Trophoblast cell (in vitro differentiated cells and primary cell): ENCODE measurements at regions not wholly inside any gene's neighbourhood (a gene's known extent, or its start where the extent isn't known, plus 50 kb on each side); places are given as distances from the start of the nearest gene placed in this dataset.
"Not testable (repeated sequence)": the region's sequence is repeated elsewhere in the genome, so short reads cannot be mapped to it uniquely, and the experiment has no call there.

ENCODE experiments used
- DNase-seq, 2 donors: peaks; one replicate each; pipeline ENCODE4 v3.0.0-alpha.2; 2016
- H2AFZ ChIP-seq: 2 replicates; pipeline ENCODE4 v1.6.1; 2013; ENCODE audit warnings: low read length, moderate library complexity, mild to moderate bottlenecking; ENCODE audit not compliant: insufficient read depth, poor library complexity
- H2AK5ac ChIP-seq: 2 replicates; pipeline ENCODE4 v1.6.1; 2013; ENCODE audit warnings: mild to moderate bottlenecking, low read length
- H2BK120ac ChIP-seq: 2 replicates; pipeline ENCODE4 v1.6.1; 2013; ENCODE audit warnings: low read length, mild to moderate bottlenecking, moderate library complexity; ENCODE audit not compliant: insufficient read depth, poor library complexity
- H2BK12ac ChIP-seq: 2 replicates; pipeline ENCODE4 v1.6.1; 2013; ENCODE audit warnings: mild to moderate bottlenecking, low read length, moderate library complexity
- H2BK5ac ChIP-seq: 2 replicates; pipeline ENCODE4 v1.6.1; 2013; ENCODE audit warnings: low read length, low read depth, moderate library complexity, mild to moderate bottlenecking; ENCODE audit not compliant: poor library complexity
- H3K14ac ChIP-seq: 2 replicates; pipeline ENCODE4 v1.6.1; 2013; ENCODE audit warnings: mild to moderate bottlenecking, low read length
- H3K18ac ChIP-seq: 2 replicates; pipeline ENCODE4 v1.6.1; 2013; ENCODE audit warnings: mild to moderate bottlenecking, low read length
- H3K23ac ChIP-seq: 2 replicates; pipeline ENCODE4 v1.6.1; 2013; ENCODE audit warnings: low read length
- H3K27ac ChIP-seq: 2 replicates; pipeline ENCODE4 v1.5.1; 2013; ENCODE audit warnings: low read depth, mild to moderate bottlenecking, inconsistent platforms, low read length, moderate library complexity
- H3K27me3 ChIP-seq: 2 replicates; pipeline ENCODE4 v1.6.1; 2013; ENCODE audit warnings: inconsistent platforms, mild to moderate bottlenecking, low read length, moderate library complexity; ENCODE audit not compliant: insufficient read depth
- H3K36me3 ChIP-seq, 2 experiments: 1 replicate in 1 of 2; 2 replicates in 1 of 2; pipeline ENCODE4 v1.6.1; 2013; ENCODE audit warnings: low read length in 2 of 2, mild to moderate bottlenecking in 2 of 2, moderate library complexity in 1 of 2; ENCODE audit not compliant: insufficient read depth in 2 of 2, control insufficient read depth in 1 of 2
- H3K4ac ChIP-seq: 2 replicates; pipeline ENCODE4 v1.6.1; 2013; ENCODE audit warnings: low read depth, mild to moderate bottlenecking, low read length, moderate library complexity
- H3K4me1 ChIP-seq, 2 experiments: 1 replicate in 1 of 2; 2 replicates in 1 of 2; pipeline ENCODE4 v1.6.1; 2013; ENCODE audit warnings: low read length in 2 of 2, mild to moderate bottlenecking in 2 of 2, moderate library complexity in 1 of 2; ENCODE audit not compliant: insufficient read depth in 2 of 2, control insufficient read depth in 1 of 2
- H3K4me2 ChIP-seq: 2 replicates; pipeline ENCODE4 v1.6.1; 2013; ENCODE audit warnings: inconsistent platforms, mild to moderate bottlenecking, low read length, moderate library complexity
- H3K4me3 ChIP-seq: 2 replicates; pipeline ENCODE4 v1.5.1; 2013; ENCODE audit warnings: mild to moderate bottlenecking, low read depth, low read length, inconsistent platforms
- H3K79me1 ChIP-seq: one replicate; pipeline ENCODE4 v1.6.1; 2013; ENCODE audit warnings: low read length
- H3K79me2 ChIP-seq: 2 replicates; pipeline ENCODE4 v1.6.1; 2013; ENCODE audit warnings: low read length, mild to moderate bottlenecking; ENCODE audit not compliant: control insufficient read depth, insufficient read depth, poor library complexity
- H3K9ac ChIP-seq: 2 replicates; pipeline ENCODE4 v1.6.1; 2013; ENCODE audit warnings: mild to moderate bottlenecking, low read length
- H3K9me3 ChIP-seq: 2 replicates; pipeline ENCODE4 v1.6.1; 2013; ENCODE audit warnings: low read depth, mild to moderate bottlenecking, control low read depth, inconsistent platforms, low read length; ENCODE audit not compliant: insufficient read depth
- H4K12ac ChIP-seq: 2 replicates; pipeline ENCODE4 v1.6.1; 2013; ENCODE audit warnings: low read depth, mild to moderate bottlenecking, low read length, moderate library complexity
- H4K8ac ChIP-seq: 2 replicates; pipeline ENCODE4 v1.6.1; 2013; ENCODE audit warnings: low read depth, mild to moderate bottlenecking, low read length, moderate library complexity
- H4K91ac ChIP-seq: one replicate; pipeline ENCODE4 v1.6.1; 2013; ENCODE audit warnings: low read depth, mild to moderate bottlenecking, low read length, moderate library complexity
- WGBS: extraction: QIAGEN DNeasy Blood & Tissue Kit; methylation state at CpG from one replicate; pipeline ENCODE4 v1.1.7; 2013; ENCODE audit warnings: missing lambda C conversion rate; ENCODE audit not compliant: insufficient read length, insufficient coverage; ENCODE audit errors: extremely low coverage; 5-methylcytosine and 5-hydroxymethylcytosine counted together

- not testable (repeated sequence) for H2BK120ac ChIP-seq, H3K79me2 ChIP-seq, H3K23ac ChIP-seq, H3K4me2 ChIP-seq, H2BK5ac ChIP-seq, H4K12ac ChIP-seq, H3K14ac ChIP-seq, H4K91ac ChIP-seq, H3K79me1 ChIP-seq, H3K27me3 ChIP-seq, H3K4me1 ChIP-seq, H3K9me3 ChIP-seq, H3K9ac ChIP-seq, H3K4me3 ChIP-seq, H2BK12ac ChIP-seq, H3K36me3 ChIP-seq, H3K27ac ChIP-seq, DNase-seq, H3K18ac ChIP-seq, H2AK5ac ChIP-seq, H3K4ac ChIP-seq, H2AFZ ChIP-seq, H4K8ac ChIP-seq
- no CpG with 5 or more reads among the region's 2 CpGs for WGBS
Observed at GRCh38 chr10:45540589-45540988, 132.0 kb downstream of the ZFAND4 start.

- not testable (repeated sequence) for H3K14ac ChIP-seq, H3K79me2 ChIP-seq, H4K8ac ChIP-seq, H2BK120ac ChIP-seq, H4K12ac ChIP-seq, H3K18ac ChIP-seq, H2BK12ac ChIP-seq, H2AFZ ChIP-seq, H3K4me1 ChIP-seq, H2BK5ac ChIP-seq, H3K9me3 ChIP-seq, H3K9ac ChIP-seq, H3K4ac ChIP-seq, H3K4me3 ChIP-seq, DNase-seq, H3K4me2 ChIP-seq, H4K91ac ChIP-seq, H3K27me3 ChIP-seq, H3K36me3 ChIP-seq, H2AK5ac ChIP-seq, H3K23ac ChIP-seq, H3K27ac ChIP-seq, H3K79me1 ChIP-seq
- no CpG with 5 or more reads among the region's 1 CpG for WGBS
Observed at GRCh38 chr10:45539569-45539968, 133.0 kb downstream of the ZFAND4 start.

- DNase-seq: no peak
Observed at GRCh38 chr10:45534572-45534971, 138.0 kb downstream of the ZFAND4 start.

GRCh38 chr10:45532480-45532879, 140.1 kb downstream of the ZFAND4 start:
- Histone ChIP-seq H3K18ac (no peak overlapping the region), H3K4me1 (no peaks in the 10 kb centered on the region), H3K79me2 (no peaks in the 10 kb centered on the region), H3K27me3 (no peaks in the 10 kb centered on the region), H2AK5ac (no peak overlapping the region), H4K8ac (no peak overlapping the region), H3K4me3 (no peak overlapping the region), H3K36me3 (no peaks in the 10 kb centered on the region), H4K91ac (no peak overlapping the region), H3K27ac (no peak overlapping the region), H3K9ac (no peak overlapping the region), H4K12ac (no peak overlapping the region), H3K14ac (no peak overlapping the region), H3K4ac (no peak overlapping the region), H2AFZ (no peak overlapping the region), H3K23ac (no peak overlapping the region), H3K79me1 (no peaks in the 10 kb centered on the region), H2BK5ac (no peak overlapping the region), H2BK12ac (no peak overlapping the region), H3K9me3 (no peaks in the 10 kb centered on the region), H3K4me2 (no peak overlapping the region), H2BK120ac (no peak overlapping the region)
- DNase-seq: peak; percentile 87 to 90
- no CpG with 5 or more reads among the region's 1 CpG for WGBS

More at GRCh38 chr10:45534572-45534971, 138.0 kb downstream of the ZFAND4 start:
- Histone ChIP-seq H2BK5ac (no peak overlapping the region), H3K4ac (no peak overlapping the region), H4K8ac (no peak overlapping the region), H2AK5ac (no peak overlapping the region), H2AFZ (no peak overlapping the region), H3K27ac (no peak overlapping the region), H2BK12ac (no peak overlapping the region), H3K4me1 (no peaks in the 10 kb centered on the region), H3K79me1 (no peaks in the 10 kb centered on the region), H3K14ac (no peak overlapping the region), H3K9me3 (no peaks in the 10 kb centered on the region), H3K36me3 (no peaks in the 10 kb centered on the region), H3K79me2 (no peaks in the 10 kb centered on the region), H3K23ac (no peak overlapping the region), H2BK120ac (no peak overlapping the region), H3K27me3 (no peaks in the 10 kb centered on the region), H3K9ac (no peak overlapping the region), H3K4me2 (no peak overlapping the region), H4K12ac (no peak overlapping the region), H4K91ac (no peak overlapping the region), H3K18ac (no peak overlapping the region), H3K4me3 (no peak overlapping the region)
- no CpG with 5 or more reads among the region's 2 CpGs for WGBS
